Activated CD4-positive, CD25-positive, alpha-beta regulatory T cell treated with anti-CD3 and anti-CD28 coated beads, Interleukin-2, amount 50 U/mL, for 24 hours (primary cell): ENCODE measurements at regions not wholly inside any gene's neighbourhood (a gene's known extent, or its start where the extent isn't known, plus 50 kb on each side); places are given as distances from the start of the nearest gene placed in this dataset.
"Not testable (repeated sequence)": the region's sequence is repeated elsewhere in the genome, so short reads cannot be mapped to it uniquely, and the experiment has no call there.

Source experiments
- ATAC-seq, 2 donors: fragments of 150-1000 bp; cut with Tn5 transposase; one replicate each; pipeline ENCODE4 v1.10.0; 2021; ENCODE audit warnings: mild to moderate bottlenecking in 1 of 2, moderate library complexity in 1 of 2

DNA sequence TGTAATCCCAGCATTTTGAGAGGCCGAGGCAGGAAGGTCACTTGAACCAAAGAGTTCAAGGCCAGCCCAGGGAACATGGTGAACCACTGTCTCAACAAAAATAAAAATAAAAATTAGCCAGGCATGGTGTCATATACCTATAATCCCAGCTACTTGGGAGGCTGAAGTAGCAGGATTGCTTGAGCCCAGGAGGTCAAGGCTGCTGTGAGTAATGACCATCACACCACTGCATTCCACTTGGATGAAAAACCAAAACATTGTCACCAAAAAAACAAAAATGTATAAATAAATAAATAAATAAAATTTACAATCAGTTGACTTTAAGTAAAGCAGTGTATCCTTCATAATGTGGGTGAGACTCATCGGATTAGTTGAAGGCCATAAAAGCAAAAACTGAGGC, 541.4 kb downstream of the CSNK1G3 start:
- ATAC-seq: no peak

GRCh38 chr5:124052201-124052600, 540.2 kb downstream of the CSNK1G3 start:
- no peak for ATAC-seq

DNA sequence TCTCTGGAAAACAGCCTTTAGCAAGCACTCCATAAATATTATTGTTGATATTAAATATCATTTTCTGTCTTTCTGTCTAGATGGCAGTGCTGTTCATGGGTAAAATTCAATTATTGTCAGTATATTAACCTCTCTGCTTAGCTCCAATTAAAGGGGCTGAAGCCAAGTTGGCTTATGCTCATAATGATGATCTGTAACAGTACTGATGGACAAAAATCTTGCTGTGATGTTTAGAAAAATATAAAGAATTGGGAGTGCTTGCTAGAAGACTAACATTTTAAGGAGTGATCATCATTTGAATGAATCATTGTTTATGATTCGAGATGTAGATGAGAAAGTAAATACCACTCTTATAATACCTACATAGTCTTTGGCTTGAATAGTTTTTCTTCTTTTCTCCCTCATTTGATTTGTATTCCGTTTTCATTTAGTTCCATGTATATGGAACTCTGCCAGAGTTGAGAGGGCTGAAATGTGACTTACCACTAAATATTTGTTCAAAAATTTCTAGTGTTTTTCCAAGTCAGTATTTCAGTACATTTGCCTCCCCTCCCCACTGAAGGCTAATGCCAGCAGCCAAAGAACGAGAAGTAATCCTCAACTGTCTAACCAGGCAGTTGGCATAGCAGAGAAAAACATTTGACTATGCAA, 538.3 kb downstream of the CSNK1G3 start:
- no peak for ATAC-seq

DNA sequence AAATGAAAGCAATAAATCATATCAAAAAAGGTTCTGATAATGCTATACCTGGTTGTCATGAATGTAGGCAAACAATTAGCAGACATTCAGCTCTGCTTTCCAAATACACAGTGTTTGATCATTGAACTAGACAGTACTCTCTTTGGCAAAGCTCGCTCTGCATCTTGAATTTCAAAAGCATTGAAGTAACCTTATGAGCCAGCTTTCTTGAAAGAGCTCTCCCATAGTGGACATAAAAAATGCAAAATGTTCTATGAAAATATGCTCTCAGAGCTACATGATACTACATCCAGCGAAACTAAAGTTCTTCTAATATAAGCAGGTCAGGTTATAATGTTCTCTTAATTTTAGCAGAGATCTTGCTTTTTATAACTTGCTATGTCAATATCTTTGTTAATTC, 533.4 kb downstream of the CSNK1G3 start:
- no peak for ATAC-seq

DNA sequence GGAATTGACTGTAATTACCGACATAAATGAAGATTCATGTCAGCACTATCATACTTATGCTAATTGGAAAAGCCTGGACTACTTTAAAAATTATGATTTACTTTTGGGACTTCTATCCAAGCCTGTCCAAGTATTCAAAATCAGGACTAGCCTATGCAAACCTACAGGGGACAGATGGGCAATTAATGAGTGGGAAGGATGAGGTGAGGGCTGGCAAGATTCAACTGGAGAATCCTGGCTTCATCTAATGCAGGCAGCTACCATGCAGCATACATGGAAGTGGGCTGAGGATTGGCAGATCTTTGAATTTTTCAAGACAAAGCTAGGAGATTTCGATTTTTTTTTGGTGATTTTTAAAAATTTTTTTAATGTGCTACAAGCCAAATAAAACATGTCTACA, 532.6 kb downstream of the CSNK1G3 start:
- ATAC-seq: no peak

DNA sequence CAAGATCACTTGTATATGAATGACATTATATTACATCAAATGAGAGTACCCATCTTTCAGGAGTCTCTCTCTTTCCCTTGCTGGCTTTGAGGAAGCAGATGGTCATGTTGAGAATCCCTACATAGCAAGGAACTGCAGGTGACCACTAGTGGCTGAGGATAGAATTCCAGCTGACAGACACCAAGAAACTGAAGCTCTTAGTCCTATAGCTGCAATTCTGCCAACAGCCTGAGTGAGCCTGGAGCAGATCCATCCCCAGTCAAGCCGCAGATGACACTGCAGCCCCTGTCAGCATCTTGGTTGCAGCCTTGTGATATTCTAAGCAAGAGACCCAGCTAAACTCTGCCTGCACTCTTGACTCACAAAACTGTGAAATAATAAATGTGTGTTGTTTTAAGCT, 531.5 kb downstream of the CSNK1G3 start:
- ATAC-seq: no peak

DNA sequence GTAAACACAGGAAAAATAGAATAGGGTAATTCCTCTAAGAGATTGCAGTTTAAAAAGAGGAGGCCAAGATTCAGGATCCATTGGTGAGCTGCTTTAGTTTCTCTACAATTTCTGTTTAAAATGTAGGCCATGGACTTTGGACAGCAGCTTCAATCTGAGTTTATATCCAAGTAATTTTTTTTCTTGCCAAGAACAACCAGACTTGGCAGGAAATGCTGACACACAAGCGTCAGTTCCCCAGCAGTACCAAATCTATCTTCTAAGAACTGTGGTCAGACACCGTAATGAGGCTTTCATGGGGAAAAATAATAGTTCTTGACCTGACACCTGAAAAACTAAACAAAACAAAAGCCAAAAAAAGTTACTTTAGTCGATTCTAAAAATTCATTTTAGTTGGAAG, 528.8 kb downstream of the CSNK1G3 start:
- no peak for ATAC-seq

DNA sequence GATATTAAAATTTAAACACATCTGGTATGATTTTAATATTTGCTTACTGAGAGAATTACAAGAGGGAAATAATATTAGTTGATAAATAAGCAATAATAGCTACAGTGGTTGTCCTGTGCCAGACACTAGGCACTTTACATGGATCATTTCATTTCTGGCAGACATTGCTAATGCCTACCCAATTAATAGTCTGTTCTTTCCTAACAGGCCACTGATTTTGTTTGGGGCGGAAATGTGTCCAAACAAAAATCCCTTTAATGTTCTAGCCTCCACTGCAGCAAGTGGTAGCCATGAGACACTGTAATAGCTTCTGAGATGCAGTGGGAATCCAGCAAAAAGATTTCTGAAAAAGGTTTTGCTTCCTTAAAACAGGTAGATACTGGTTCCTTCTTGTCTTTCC, 527.4 kb downstream of the CSNK1G3 start:
- ATAC-seq: no peak

DNA sequence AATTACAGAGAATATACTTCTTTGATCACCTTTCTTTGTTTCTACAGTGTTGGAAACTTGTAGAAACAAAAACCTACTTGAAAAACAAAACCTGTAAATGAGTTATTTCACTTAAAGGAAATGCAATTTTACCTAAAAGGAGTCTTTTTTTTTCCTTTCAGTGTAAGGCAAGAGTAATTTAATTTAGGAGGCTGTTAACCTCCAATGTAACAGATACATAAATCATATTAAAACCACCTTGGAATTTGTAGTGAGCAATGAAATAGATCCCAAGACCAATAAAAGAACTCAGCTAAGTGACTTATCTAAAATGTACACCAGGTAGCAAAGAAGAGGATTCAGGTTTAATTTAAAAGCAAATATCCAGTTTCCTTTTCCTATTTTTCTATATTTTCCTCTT, 524.8 kb downstream of the CSNK1G3 start:
- no peak for ATAC-seq

DNA sequence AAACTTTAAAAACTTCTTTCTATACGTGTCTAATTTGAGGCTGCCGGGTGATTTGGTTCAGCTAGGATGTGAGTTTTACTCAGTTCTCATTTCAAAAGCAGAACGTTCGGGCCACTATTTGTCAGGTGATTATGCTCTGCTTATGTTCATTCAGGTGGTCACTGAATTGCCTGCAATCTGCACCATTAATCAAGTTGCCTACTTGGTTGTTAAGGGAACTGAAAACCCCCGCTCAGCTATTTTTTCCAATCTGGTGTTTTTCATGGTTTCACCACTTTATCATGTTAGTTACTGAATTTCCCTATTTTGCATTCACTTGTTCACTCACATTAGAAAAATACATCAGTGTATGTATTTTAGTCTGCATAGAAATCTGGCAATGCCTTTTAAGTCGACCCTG, 523.0 kb downstream of the CSNK1G3 start:
- ATAC-seq: peak in 1 of 2 donors; percentile 33

GRCh38 chr5:124034083-124034700, 522.2 kb downstream of the CSNK1G3 start:
- ATAC-seq: no peak

- no peak for ATAC-seq
Measured at GRCh38 chr5:124030043-124030491, 518.1 kb downstream of the CSNK1G3 start.

DNA sequence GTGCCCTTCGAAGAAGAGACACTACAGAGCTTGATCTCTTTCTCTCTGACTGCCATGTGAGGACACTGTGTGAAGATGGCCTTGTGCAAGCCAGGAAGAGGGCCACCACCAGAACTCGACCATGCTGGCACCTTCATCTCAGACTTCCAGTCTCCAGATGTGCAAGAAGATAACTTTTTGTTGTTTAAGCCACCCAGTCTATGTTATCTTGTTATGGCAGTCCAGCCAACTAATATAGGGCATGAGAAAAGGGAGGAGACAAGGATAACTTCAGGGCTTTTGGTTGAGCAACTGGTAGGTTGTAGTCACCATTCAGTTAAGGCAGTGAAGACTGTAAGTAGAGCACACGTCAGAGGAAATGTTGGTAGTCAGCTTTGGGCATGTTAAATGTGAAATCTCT, 515.5 kb downstream of the CSNK1G3 start:
- no peak for ATAC-seq

DNA sequence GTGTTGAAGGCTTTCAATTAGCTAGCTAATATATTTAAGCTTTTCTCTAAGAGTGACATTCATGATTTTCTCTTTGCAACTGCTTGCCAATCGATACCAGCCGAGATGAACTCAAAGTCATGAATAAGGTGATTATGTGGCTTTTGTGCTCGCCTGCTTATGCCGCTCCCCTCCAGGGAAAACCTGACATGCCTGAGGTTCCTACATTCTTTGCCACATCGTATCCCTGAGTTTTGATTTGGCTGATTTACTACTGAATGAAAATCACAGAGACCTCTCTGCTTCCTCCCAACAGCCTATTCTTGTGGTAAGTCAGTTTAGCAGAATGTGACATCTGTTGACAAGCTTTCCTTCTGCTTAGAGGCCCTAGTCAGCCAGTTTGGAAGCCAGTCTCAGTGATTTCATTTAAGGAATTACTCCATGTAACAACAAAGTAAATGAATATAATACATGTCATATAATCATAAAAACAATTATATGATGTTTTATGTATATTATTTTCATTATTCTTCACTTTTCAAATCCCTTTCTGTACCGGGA, 513.4 kb downstream of the CSNK1G3 start:
- no peak for ATAC-seq

DNA sequence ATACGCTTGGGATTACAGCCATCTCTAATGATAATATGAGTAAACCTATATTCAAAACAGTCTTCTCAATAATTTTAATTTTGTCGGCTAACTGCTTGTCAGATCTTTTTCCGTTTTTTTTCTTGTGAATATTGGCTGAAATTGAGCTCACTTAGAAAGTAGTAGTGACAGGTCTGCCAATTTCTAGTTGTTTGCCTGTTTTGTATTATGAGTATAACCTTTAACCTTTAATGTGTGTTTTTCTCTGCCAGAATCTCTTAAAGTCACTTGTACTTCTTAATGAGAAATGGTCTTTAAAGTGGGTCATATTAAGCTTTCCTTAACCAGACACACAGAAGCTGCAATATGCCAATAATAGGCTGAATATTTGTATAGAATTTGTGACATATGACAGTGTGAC, 511.0 kb downstream of the CSNK1G3 start:
- no peak for ATAC-seq

- no peak for ATAC-seq
Measured at GRCh38 chr5:124021776-124022175, 509.8 kb downstream of the CSNK1G3 start.

- no peak for ATAC-seq
Measured at GRCh38 chr5:124021066-124021641, 509.2 kb downstream of the CSNK1G3 start.

- ATAC-seq: not testable (repeated sequence)
Measured at GRCh38 chr5:124017321-124017720, 505.3 kb downstream of the CSNK1G3 start.

DNA sequence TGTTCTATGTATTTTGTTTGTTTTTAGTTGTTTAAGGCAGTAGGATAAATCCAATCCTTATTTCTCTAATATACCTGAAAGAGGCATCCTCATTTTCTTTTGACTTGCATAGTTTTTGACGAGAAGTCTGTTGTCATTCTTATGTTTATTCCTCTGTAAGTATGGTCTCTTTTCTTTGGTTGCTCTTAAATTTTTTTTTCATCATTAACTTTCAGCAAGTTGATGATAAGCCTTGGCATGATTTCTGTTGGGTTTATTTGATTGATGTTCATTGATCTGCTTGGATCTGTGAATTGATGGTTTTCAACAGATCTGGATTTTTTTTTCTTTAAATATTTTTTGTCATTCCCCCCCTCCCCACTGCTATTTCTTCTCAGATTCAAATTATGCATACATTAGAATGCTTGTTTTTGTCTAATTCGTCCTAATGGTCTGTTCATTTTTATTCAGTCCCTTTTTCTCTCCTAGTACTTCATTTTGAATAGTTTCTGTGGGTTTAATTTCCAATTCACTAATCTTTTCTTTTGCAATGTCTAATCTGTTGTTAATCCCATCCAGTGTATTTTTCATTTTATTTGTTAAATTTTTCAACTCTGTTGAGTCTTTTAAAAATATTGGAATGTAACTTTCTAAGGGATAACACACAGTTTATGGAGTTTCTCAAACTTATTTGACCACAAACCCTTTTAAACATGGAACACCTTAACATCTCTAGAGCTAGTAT, 495.9 kb downstream of the CSNK1G3 start:
- ATAC-seq: no peak

GRCh38 chr5:124001036-124001615, 489.1 kb downstream of the CSNK1G3 start:
- ATAC-seq: no peak

DNA sequence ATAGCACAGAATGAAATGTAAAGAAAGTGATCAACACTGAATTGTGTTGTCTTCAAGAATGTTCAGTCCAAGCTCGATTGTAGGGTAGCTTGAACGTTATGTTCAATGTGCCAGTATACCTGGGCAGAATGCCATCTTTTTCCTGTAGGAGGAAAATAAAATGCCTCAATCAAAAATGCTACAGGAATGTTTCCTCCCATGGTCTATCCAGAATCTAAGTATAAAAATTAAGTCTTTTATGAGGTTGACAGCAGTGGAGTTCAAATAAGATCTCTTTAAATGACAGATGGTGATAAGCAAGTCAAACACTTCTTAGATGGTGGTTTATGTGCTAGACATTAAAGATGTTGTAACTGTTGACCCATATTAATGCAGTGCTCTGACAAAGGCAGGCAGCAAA, 488.6 kb downstream of the CSNK1G3 start:
- no peak for ATAC-seq

- no peak for ATAC-seq
Measured at GRCh38 chr5:123997462-123998215, 485.7 kb downstream of the CSNK1G3 start.
